ENCODE measurements at regions not wholly inside any gene's neighbourhood (a gene's known extent, or its start where the extent isn't known, plus 50 kb on each side); places are given as distances from the start of the nearest gene placed in this dataset.

- DNase-seq (ENCODE audit: low spot score) = no peak
Measured at GRCh38 chr15:81987628-81988027, 58.2 kb downstream of the MEX3B start.

- no peak for DNase-seq (ENCODE audit: low spot score)
Measured at GRCh38 chr15:81983497-81983896, 62.3 kb downstream of the MEX3B start.

GRCh38 chr15:81982808-81983207 lies 63.0 kb downstream of the MEX3B start:
- no peak for DNase-seq (ENCODE audit: low spot score)

- DNase-seq (ENCODE audit: low spot score) = no peak
Measured at GRCh38 chr15:81981908-81982307, 63.9 kb downstream of the MEX3B start.

- no peak for DNase-seq (ENCODE audit: low spot score)
Measured at GRCh38 chr15:81977464-81977863, 68.4 kb downstream of the MEX3B start.

GRCh38 chr15:81968691-81969090 lies 77.1 kb downstream of the MEX3B start:
- no peak for DNase-seq (ENCODE audit: low spot score)

GRCh38 chr15:81966631-81967030 lies 79.2 kb downstream of the MEX3B start:
- DNase-seq (ENCODE audit: low spot score) = no peak

- no peak for DNase-seq (ENCODE audit: low spot score)
Measured at GRCh38 chr15:81962482-81962881, 83.3 kb downstream of the MEX3B start.

GRCh38 chr15:81959196-81959595 lies 86.6 kb downstream of the MEX3B start:
- no peak for DNase-seq (ENCODE audit: low spot score)

- no peak for DNase-seq (ENCODE audit: low spot score)
Measured at GRCh38 chr15:81957698-81958097, 88.1 kb downstream of the MEX3B start.

GRCh38 chr15:81955382-81956062 lies 90.3 kb downstream of the MEX3B start:
- DNase-seq (ENCODE audit: low spot score) = no peak

GRCh38 chr15:81954158-81954783 lies 91.5 kb downstream of the MEX3B start:
- no peak for DNase-seq (ENCODE audit: low spot score)

- no peak for DNase-seq (ENCODE audit: low spot score)
Measured at GRCh38 chr15:81950841-81951414, 94.9 kb downstream of the MEX3B start.

GRCh38 chr15:81948751-81949150 lies 97.1 kb downstream of the MEX3B start:
- DNase-seq (ENCODE audit: low spot score) = no peak

GRCh38 chr15:81948222-81948621 lies 97.6 kb downstream of the MEX3B start:
- no peak for DNase-seq (ENCODE audit: low spot score)

GRCh38 chr15:81947548-81947947 lies 98.3 kb downstream of the MEX3B start:
- no peak for DNase-seq (ENCODE audit: low spot score)

GRCh38 chr15:81945014-81945615 lies 100.7 kb downstream of the MEX3B start:
- no peak for DNase-seq (ENCODE audit: low spot score)

- DNase-seq (ENCODE audit: low spot score) = no peak
Measured at GRCh38 chr15:81942655-81943195, 103.1 kb downstream of the MEX3B start.

GRCh38 chr15:81942157-81942556 lies 103.7 kb downstream of the MEX3B start:
- no peak for DNase-seq (ENCODE audit: low spot score)

- no peak for DNase-seq (ENCODE audit: low spot score)
Measured at GRCh38 chr15:81941479-81941878, 104.3 kb downstream of the MEX3B start.

- no peak for DNase-seq (ENCODE audit: low spot score)
Measured at GRCh38 chr15:81940467-81941451, 105.1 kb downstream of the MEX3B start.

Data from COLO829 (cell line).